ENCODE measurements at regions not wholly inside any gene's neighbourhood (a gene's known extent, or its start where the extent isn't known, plus 50 kb on each side); places are given as distances from the start of the nearest gene placed in this dataset.

GRCh38 chr6:5878792-5879191 lies 127.9 kb downstream of the NRN1 start:
- H4K5ac ChIP-seq (ENCODE audit: insufficient read length, low read depth, low read length), result no peak overlapping the region
- H3K23ac ChIP-seq (ENCODE audit: insufficient read length, low read depth, low read length), result no peak overlapping the region
- no peak overlapping the region for H2BK120ac ChIP-seq (ENCODE audit: low read depth, low read length, poor library complexity, severe bottlenecking)
- H2BK15ac ChIP-seq (ENCODE audit: low read depth, low read length), result no peak overlapping the region
- Mint-ChIP-seq H3K4me3 (no peak overlapping the region), H3K9me3 (no peaks in the 10 kb centered on the region; a peak in 1 of 5 replicates), H3K36me3 (ENCODE audit: insufficient read depth in 1 of 3, low read depth in 3 of 3) (no peaks in the 10 kb centered on the region), H3K27ac (no peak overlapping the region), H3K27me3 (ENCODE audit: low read depth) (peaks cover 21% of the 10 kb centered on the region), H3K4me1 (no peaks in the 10 kb centered on the region)
- no peak overlapping the region for H2BK5ac ChIP-seq (ENCODE audit: insufficient read length, low read length)
- no peak overlapping the region for H4K91ac ChIP-seq (ENCODE audit: insufficient read length, low read depth, low read length)
- no peak for TF ChIP-seq CTCF (conservative IDR thresholded peaks at IDR 0.05)
- no peaks in the 10 kb centered on the region for H4K20me1 ChIP-seq (ENCODE audit: control insufficient read depth, insufficient read depth, insufficient read length)
- H3K27me3 ChIP-seq (ENCODE audit: insufficient read depth, low read length), result no peaks in the 10 kb centered on the region
- no peak overlapping the region for H3K14ac ChIP-seq (ENCODE audit: insufficient read depth, low read length)
- WGBS (ENCODE audit: extremely low coverage, insufficient read length, low lambda C conversion rate), result no CpG with 5 or more reads among the region's 1 CpG
- H4K8ac ChIP-seq (replicated peaks; ENCODE audit: insufficient read length, low read depth, low read length), result no peak overlapping the region
- H3K79me2 ChIP-seq (ENCODE audit: insufficient read depth, low read length), result no peaks in the 10 kb centered on the region
- H3K18ac ChIP-seq (ENCODE audit: insufficient read length, low read depth, low read length), result no peak overlapping the region
- H3K4ac ChIP-seq (ENCODE audit: low read depth, low read length), result no peak overlapping the region
- H3K4me2 ChIP-seq (ENCODE audit: insufficient read depth, insufficient read length, low read length), result no peak overlapping the region
- H3K27ac ChIP-seq (ENCODE audit: insufficient read length, low read depth, low read length), result no peak overlapping the region
- no peak overlapping the region for H2BK12ac ChIP-seq (ENCODE audit: insufficient read length, low read depth, low read length)
- no peaks in the 10 kb centered on the region for H3K79me1 ChIP-seq (ENCODE audit: insufficient read depth, low read depth, low read length, poor library complexity, severe bottlenecking)
- H3K9me3 ChIP-seq (ENCODE audit: control insufficient read depth, low read depth, low read length), result no peaks in the 10 kb centered on the region
- DNase-seq, result no peak
- no peak overlapping the region for H2AK5ac ChIP-seq (ENCODE audit: insufficient read length, low read length)
- no peak overlapping the region for H3K56ac ChIP-seq (ENCODE audit: insufficient read length, low read depth, low read length)
- no peak overlapping the region for H2AFZ ChIP-seq (ENCODE audit: low read length)
- no peaks in the 10 kb centered on the region for H3K4me1 ChIP-seq (ENCODE audit: insufficient read depth, low read length)
- no peaks in the 10 kb centered on the region for H3K23me2 ChIP-seq (ENCODE audit: insufficient read length, low read depth, low read length, poor library complexity, severe bottlenecking)
- no peak overlapping the region for H3K9ac ChIP-seq (ENCODE audit: extremely low read depth, insufficient read length, low read length)
- H3T11ph ChIP-seq (ENCODE audit: low read length), result no peak overlapping the region
- H2BK20ac ChIP-seq (ENCODE audit: low read depth, low read length, poor library complexity, severe bottlenecking), result no peak overlapping the region
